Activated CD4-positive, alpha-beta T cell treated with anti-CD3 and anti-CD28 coated beads for 24 hours (primary cell): ENCODE measurements at regions not wholly inside any gene's neighbourhood (a gene's known extent, or its start where the extent isn't known, plus 50 kb on each side); places are given as distances from the start of the nearest gene placed in this dataset.
"Not testable (repeated sequence)": the region's sequence is repeated elsewhere in the genome, so short reads cannot be mapped to it uniquely, and the experiment has no call there.

Source experiments
- DNase-seq, 2 donors: peaks; one replicate each; pipeline ENCODE4 v3.0.0-alpha.2; 2020; ENCODE audit warnings: low read depth in 2 of 2

DNA sequence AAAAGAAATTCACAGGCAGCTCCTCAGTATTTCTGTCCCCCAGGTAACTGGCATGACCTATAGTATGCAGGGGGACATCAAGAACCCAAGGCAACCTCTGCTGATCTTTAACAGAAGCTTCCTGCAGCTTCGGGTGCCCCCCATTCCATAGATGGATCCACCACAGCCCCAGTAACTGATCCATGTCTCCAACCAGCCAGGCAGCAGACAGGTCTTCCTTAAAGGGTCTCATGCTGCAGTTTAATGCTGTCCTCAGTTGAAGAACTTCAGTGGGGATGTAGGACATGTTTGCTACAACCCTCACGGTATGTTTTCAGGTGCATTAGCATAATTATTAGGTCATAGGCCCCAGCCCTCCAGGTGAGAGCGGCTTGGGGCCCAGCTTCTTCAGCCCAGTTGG lies 90.9 kb upstream of the OLIG2 start:
- DNase-seq, result no peak

- DNase-seq, result peak; percentile 9 to 38
Measured at GRCh38 chr21:32940079-32941014, 85.4 kb upstream of the OLIG2 start.

DNA sequence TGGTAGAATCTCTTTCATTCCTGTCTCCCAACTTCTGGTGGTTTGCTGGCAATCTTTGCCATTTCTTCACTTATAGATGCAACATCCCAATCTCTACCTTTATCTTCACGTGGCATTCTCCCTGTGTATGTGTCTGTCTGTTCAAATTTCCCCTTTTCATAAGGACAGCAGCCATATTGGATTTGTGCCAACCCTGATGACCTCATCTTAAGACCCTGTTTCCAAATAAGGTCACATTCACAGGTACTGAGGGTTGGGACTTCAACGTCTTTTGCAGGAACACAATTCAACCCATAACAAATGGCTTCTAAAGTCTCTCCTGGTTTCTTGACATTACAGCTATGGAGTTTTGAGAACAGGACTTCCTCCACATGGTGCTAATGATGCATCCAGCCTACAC lies 84.5 kb upstream of the OLIG2 start:
- no peak for DNase-seq

GRCh38 chr21:32946654-32947053 lies 79.1 kb upstream of the OLIG2 start:
- DNase-seq, result no peak

DNA sequence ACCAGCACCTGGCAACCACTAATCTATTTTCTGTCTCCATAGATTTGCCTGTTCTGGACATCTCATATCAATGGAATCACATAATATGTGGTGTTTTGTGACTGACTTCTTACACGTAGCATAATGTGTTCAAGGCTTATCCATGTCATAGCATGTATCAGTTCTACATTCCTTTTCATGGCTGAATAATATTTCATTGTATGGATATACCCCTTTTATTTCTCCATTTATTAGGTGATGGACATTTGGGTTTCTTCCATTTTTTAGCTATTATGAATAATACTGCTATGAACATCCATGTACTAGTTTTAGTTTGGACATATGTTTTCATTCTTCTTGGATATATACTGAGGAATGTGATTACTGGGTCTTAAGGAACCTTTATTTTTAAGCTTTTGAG lies 78.0 kb upstream of the OLIG2 start:
- no peak for DNase-seq

- DNase-seq, result no peak
Measured at GRCh38 chr21:32949701-32950100, 76.0 kb upstream of the OLIG2 start.

DNA sequence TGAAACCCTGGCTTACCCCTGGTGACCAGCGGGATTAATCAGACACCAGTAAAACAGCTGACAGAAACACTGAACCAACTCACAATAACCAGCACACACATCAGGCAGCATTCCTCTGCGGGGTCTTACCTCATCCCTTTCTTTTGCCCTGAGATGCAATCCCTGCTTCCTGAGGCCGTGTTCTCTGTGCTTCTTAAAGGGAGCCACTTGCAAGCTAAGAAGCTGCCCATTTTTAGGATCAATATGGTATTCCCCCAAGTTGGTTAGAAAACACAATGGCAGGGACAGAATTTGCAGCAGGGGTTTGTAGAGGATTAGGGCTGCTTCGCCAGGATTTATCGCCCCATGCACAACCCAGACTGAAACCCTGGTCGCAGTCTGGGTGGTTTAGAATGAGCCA lies 74.7 kb upstream of the OLIG2 start:
- DNase-seq, result no peak

DNA sequence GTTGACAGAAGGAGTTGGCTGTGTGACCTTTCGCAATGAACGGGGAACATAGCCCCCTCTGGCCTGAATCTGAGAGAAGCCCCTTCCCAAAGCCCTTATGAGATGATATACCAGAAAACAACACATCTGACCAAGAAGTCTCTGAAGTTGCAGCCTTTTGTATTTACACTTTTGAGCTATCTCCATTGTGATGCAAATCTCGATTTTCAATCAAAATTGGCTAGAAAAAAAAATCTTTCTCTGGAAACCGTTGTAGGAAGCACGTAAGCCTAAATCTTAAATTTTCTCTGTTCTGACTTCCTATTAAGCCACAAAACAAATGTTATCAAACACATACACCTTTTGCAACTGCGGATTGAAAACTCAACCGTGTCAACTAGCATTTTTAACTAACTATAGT lies 71.4 kb upstream of the OLIG2 start:
- no peak for DNase-seq

DNA sequence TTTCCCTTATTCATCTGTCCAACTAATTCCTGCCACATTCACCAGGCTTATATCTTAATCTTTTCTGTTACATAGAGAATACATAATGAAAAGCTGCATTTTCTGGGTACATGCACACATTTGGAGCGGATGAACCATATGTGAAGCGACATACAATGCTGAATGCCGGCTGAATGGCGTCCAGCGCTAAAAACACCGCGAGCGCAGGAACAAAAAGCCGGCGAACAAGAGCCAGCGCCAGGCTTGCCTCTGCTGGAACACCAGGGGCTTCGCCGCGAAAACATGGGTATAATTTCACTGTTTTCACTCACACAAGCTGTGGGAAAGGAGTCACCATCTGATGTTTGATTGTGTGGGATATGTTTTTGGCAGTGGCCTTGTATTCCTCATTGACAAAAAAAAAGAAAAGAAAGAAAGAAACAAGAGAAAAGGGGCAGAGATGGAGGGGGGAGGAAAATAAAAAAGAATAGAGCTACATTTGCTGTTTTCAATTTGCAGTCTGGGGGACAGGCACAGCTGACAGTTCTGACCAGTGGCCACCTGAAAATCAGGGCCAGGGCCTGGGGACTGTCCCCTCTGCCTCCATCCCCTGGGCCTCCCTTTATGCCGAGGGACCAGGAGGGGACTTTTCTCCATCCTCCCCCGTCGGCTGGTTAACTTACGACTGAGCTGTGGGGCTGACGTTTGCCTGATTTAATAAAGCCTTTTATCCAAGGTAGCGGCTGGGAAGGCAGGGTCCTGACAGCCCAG lies 70.2 kb upstream of the OLIG2 start:
- no peak for DNase-seq

GRCh38 chr21:32956061-32956656 lies 69.6 kb upstream of the OLIG2 start:
- no peak for DNase-seq

DNA sequence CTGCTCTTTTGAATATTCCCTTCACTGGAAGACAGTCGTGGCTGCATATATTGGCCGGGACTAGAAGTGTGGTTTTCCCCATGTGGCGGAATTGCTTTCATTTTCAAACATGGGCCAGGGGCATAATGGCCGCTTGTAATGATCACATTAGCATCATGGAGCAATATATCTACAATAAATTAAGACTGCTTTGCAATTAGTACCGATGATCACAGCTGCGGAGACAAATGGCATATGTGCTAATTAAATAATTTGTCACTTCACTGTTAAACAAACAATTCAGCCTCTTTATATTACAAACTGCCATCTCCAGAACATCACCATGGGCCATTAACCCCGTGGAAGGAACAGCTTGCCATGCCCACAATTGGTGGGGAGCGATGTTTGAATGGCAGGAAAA lies 68.2 kb upstream of the OLIG2 start:
- DNase-seq, result no peak

DNA sequence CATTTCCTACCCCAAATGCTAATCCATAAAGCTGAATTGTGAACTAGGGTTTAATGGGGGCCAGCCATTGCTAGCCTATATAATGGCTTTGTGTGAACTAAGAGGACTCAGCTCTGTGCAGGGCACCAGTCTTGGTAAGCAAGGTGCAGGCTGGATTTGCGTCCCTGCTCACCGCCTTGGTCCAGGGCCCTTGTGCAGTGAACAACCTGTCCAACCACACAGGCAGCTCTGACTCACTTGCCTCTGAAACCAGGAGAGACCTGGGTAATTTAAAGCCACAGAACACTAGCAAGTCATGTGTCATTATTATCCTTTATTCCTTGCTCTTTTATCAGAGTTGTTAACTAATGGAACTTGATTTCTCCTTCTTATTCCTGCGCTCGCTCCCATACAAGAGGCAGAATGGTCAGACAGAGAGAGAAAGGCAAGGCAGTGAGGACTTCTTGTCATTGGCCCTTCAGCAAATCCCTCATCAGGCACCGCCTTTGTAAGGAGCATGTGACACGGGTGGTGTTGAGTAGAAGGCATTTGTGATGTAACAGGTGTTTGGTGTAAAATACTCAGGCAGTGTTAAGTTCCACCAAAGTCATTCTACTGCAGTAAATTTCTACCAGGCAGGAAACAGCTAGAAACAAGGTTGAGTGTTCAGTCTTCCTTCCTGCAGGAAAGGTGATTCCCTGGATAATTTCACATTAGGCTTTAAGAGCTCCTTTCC lies 67.3 kb upstream of the OLIG2 start:
- DNase-seq, result no peak

GRCh38 chr21:32962268-32962667 lies 63.5 kb upstream of the OLIG2 start:
- DNase-seq, result no peak

GRCh38 chr21:32965129-32965680 lies 60.5 kb upstream of the OLIG2 start:
- DNase-seq, result no peak

DNA sequence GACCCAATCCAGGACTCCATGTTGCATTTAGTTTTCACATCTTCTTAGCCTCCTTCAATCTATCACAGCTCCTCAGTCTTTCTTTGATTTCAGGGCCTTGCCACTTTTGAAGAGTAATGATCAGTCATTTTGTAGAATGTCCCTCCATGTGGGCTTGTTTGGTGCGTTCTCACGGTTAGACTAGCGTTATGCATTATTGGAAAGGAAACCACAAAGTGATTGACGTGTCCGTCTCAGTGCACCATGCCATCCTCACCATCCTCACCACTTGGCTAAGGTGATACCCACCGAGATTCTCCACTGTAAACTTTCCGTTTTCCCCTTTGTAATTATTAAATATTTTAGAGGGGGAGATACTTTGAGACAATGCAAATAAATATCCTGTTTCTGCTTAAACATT lies 59.6 kb upstream of the OLIG2 start:
- DNase-seq, result no peak

DNA sequence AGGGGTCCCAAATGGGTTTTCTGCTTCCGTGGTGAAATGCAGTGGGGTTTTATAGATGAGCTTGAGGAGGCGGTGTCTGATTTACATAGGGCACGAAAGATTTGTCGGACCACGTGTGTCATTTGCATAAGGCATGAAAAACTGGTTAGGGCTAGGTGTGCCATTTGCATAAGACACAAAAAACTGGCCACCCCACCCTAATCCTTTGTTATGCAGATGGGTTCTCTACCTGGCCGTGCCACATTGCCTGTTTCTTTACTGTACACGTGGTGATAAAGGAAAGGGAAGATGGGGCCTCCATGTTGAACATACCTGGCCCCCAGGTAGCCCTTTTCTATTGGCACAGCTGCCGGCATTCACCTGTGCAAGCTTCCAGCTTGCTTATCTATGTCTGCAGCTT lies 57.6 kb upstream of the OLIG2 start:
- not testable (repeated sequence) for DNase-seq

- no peak for DNase-seq
Measured at GRCh38 chr21:32974653-32975052, 51.1 kb upstream of the OLIG2 start.

GRCh38 chr21:32975811-32976431 lies 49.8 kb upstream of the OLIG2 start:
- no peak for DNase-seq
